AG09319 (cell line): ENCODE measurements at regions not wholly inside any gene's neighbourhood (a gene's known extent, or its start where the extent isn't known, plus 50 kb on each side); places are given as distances from the start of the nearest gene placed in this dataset.

Experiments
- DNase-seq: peaks from one replicate; pipeline ENCODE4 v3.0.0-alpha.2; 2010; ENCODE audit warnings: low read depth; ENCODE audit errors: extremely low read depth
- CTCF ChIP-seq: IDR thresholded peaks from 2 replicates; pipeline ENCODE4 v1.5.1; 2011; ENCODE audit warnings: low read depth, mild to moderate bottlenecking, inconsistent platforms, low read length, moderate library complexity

GRCh38 chr18:57202881-57203280 lies 56.0 kb downstream of the BOD1L2 start:
- no peak for TF ChIP-seq CTCF
- no peak for DNase-seq

GRCh38 chr18:57205641-57206040 lies 58.8 kb downstream of the BOD1L2 start:
- no peak for DNase-seq
- no peak for TF ChIP-seq CTCF

GRCh38 chr18:57207124-57207916 lies 60.4 kb downstream of the BOD1L2 start:
- no peak for TF ChIP-seq CTCF
- no peak for DNase-seq

GRCh38 chr18:57208047-57208446 lies 61.2 kb downstream of the BOD1L2 start:
- TF ChIP-seq CTCF, result no peak
- DNase-seq, result no peak

GRCh38 chr18:57209713-57210106 lies 62.8 kb downstream of the BOD1L2 start:
- DNase-seq, result no peak
- TF ChIP-seq CTCF, result no peak

GRCh38 chr18:57210107-57210715 lies 63.3 kb downstream of the BOD1L2 start:
- no peak for TF ChIP-seq CTCF
- DNase-seq, result peak; percentile 11

- no peak for TF ChIP-seq CTCF
- DNase-seq, result no peak
Observed at GRCh38 chr18:57210716-57211411, 64.0 kb downstream of the BOD1L2 start.
